ENCODE measurements at regions not wholly inside any gene's neighbourhood (a gene's known extent, or its start where the extent isn't known, plus 50 kb on each side); places are given as distances from the start of the nearest gene placed in this dataset.
A peak's percentile ranks its signal among the peaks of the same experiment; 100 is the strongest.

DNA sequence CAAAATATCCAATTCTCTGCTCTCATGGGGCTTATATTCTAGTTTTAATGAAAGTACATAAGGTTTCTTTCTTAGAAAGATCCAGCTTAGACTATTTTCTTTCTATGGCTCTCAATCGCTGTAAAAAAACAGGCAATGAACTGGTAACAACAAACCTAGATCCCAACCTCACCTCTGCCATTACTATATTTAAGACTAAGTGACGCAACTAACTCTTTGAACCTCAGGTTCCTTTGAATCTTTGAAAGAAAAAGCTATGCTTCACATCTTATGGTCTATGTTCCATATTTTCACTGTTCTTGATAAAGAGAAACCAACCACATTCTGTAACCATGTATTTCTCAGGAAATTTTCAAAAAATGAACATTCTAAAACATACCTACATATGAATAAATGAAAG is 88.5 kb downstream of the ELAPOR2 start:
- no peak for DNase-seq

DNA sequence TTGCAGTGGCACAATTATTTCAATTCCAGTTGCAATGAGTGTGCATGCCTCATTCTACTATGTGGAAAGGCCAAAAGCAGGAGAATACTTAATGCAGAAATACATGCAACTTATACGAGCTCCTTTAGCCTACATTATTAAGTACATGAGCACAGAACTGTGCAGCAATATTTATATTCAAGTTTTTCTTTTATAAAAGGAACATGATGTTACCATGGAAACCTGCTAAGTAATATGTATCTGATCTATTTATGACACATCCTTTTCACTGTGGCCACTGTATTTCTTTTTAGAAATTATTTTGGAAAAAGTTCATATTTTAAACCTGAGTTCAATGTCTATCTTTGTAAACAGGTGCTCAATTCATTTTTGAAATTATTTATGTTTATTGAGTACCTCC is 88.9 kb downstream of the ELAPOR2 start:
- no peak for DNase-seq

DNA sequence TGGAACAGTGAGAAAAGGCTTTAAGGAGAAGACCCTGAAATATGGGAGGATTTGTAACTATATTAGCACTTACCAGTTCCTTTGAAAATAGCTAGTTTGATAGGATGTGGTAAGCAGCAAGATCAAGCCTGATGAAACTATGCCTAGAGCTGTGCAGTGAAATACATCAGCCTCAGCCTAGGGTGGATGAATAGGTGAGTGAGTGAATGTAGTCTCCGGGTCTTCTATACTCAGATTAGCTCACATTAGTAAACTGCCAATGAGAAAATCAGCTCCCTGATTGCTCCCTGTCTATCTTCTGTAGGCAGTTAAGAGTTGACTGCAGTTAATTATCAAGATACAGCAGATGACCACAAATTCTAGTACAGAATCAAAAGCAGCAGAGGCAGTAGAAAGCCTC is 89.6 kb downstream of the ELAPOR2 start:
- DNase-seq = peak; percentile 60

DNA sequence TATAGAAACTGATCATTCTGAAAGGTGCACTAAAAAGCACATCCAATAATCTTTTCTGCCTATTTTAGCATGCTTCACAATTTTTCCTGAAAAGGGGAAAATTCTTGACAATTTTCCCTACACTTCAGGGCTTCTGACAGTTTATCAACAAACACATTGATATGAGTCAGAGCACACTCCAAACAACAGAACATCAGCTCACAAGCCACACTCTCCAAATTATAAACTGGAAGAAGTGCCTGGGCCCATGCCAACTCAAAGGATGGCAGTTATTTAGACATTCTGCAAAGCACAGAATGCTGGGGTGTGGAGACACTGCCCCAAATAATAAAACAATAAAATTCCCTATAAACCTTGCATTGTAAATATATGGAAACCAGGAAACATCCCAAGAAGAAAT is 90.8 kb downstream of the ELAPOR2 start:
- no peak for DNase-seq

DNA sequence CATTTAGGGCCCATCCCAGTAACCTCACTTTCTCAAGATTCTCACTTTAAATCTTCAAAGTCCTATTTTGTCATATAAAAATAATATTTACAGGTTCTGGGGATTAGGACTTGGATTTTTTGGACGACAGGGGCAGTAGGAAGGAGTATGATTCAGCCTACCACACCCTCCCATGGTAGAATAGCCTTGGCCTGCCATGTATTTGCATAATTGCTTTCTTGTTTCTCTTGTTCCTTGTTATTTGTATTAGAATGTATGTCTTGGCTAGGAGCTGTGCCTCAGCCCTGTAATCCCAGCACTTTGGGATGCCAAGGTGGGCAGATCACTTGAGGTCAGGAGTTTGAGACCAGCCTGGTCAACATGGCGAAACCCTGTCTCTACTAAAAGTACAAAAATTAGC is 92.5 kb downstream of the ELAPOR2 start:
- no peak for DNase-seq

DNA sequence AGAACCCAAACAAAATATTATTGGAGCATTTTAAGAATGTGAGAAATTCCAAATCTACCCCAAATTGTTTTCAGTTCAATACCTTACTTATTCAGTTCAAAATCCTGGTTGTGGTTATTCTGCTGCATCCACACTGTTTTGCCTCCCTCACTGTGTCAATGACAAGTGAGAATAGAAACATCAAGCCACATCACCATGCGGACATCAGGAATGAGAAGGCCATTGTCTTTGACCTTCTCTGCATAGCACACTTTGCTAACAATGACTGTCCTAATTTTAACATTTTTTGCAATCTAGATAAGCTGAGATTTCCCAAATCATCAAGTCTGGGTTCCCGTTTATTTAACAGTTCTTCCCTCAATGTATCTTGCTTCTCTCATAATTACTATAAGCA is 93.7 kb downstream of the ELAPOR2 start:
- DNase-seq = no peak

DNA sequence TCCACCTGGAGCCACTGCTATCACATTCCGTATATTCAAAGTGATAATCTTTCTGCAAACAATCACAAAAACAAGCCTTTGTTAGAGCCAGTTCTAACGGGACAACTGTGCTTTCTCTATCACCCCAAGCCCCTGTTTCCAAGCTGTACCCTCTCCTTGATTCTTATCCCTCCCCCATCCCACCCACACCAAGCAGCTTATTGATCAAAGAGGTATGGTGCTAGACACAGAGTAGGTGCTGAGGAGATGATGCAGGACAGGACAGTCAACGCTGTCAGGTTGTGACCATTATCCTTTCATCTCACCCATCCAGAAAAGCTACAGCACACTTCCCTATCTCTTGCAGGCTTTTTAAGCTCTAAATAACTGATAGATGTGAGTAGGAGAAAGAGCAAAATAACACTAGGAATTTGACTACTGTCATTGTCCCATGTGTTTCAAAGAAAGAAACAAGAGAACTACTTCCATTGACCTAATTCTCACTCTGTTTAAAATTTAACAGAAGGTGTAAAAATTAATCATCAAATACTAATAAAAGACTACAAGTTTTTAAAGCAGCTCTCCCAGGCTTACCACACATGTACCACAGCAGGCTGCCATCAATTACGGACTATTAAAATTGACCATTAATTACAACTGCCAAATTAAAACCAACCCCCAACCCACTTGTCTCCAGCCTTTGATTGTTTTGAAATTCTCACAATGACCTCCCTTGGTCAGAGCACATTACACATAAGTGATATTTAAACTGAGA is 94.3 kb downstream of the ELAPOR2 start:
- no peak for DNase-seq

DNA sequence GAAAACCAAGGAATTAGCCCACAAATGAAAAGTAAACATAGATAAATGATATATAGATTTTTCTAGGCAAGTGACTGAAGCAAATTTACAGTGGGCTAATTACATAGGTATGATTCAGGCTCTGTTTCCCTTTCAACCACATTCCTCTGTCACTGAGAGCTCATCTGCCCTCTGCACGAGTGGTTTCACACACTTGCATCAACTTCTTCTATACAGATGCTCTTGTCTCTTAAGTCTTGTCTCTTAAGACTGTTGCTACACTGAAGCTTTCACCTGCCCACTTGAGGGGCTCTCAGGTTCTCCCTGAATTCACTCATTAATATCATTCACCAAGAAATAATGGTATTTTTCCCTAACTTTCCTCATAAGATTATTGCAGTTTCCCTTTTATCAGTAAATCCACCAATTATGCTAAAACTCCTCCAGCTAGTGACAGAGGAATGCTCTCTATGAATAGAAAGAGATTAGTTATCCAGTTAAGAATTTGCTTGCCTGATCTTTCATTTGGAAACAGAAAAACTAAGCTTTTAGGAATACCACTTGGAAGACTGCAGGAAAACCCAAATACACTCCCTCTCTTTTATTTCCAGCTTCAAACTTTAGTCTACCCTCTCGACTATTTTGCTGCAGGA is 95.7 kb downstream of the ELAPOR2 start:
- peak; percentile 64 for DNase-seq

DNA sequence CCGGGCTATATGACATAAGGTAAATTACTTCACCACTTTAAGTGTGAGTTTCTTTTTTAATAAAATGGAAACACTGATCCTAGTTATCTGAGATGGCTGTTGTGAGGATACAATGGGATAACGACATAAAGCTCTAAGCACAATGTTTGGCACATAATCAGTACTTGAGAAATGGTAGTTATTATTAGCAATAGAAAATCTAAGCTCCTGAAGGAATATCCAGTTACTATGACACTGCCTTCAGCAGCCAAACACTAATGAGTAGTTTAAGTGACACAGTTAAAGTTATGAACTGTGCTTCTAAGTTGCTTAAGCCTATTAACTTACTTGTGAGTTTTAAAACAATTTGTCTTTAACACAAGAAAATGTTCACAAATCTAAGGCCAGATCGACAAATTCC is 96.8 kb downstream of the ELAPOR2 start:
- no peak for DNase-seq

DNA sequence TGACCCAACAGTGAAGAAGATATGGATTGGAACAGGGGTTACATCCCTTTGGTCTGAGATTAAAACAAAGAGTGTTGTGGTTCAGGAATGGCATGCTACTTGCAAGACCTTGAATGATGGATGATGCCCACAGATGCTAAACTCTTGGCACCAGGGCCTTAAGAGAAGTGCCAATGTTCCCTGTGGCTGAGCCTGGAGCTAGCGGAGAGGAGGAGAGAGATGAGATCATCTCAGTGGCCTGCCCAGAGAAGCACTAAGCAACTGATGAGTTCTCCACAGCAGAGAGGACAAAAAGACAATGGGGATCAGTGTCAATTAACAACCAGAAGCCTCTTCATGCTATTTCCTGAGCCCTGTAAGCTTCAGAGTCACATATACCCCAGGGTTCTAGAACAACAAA is 97.8 kb downstream of the ELAPOR2 start:
- no peak for DNase-seq

DNA sequence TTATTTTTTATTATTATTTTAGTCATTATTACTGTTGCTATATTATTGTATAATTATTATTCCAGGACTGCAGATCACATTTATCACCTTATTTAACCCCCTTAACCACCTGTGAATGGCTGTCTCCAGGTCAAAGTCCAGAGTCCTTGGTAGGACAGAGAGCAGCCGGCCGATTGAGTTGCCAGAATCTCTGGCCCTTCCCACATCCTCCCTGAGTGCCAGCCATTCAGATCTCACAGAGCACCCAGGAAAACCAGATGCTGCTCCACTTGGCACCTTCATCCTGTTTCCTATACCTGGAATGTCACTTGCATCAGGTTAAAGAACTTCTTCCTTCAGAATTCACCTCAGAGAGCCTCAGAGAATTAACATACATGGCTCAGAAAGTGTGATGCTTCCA is 101.1 kb downstream of the ELAPOR2 start:
- DNase-seq = no peak

DNA sequence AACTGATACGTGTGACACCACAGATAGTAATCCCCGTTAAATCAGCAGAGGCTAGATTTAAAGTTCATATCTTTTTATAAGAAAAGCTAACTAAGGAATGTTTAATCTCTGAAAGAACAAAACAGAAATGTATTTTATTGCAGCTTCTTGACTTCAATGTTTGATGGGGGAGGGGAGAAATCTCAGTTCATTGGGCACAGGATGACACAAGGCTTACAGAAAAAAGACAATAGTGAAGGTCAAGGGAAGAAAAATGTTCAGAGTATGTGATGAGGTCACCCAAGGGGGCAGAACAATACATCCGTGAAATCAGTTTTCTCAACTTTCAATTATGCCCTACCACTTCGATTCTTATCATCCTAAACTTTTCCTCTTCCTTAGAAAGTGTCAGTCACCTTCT is 102.9 kb downstream of the ELAPOR2 start:
- DNase-seq = peak; percentile 48

DNA sequence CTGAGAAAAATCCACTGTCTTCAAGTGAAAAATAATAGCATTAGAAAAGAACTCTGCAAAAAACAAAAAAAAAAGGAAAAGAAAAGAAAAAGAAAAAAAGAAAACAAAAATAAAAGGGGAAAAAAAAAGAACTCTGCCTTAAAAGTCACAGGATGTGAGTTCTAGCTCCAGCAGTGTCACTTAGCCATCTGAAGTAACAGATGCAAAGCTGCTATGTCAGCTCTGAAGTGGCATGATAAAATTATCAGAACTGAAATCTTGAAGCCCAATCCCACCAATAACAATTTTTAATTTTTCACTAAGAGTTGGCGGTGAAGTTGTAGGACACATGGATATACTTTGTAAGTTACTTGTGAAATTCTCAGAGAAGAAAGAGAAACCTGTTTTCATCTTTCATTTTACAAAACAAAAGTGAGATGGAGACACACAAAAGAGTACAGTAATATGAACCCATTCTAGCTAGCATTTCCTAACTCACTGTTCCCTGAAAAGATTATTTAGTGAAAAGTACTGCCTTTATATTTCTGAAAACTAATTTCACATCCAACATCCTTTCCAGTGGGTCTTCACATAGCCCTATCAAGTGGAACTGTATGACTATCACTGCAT is 103.5 kb downstream of the ELAPOR2 start:
- DNase-seq = peak; percentile 48

DNA sequence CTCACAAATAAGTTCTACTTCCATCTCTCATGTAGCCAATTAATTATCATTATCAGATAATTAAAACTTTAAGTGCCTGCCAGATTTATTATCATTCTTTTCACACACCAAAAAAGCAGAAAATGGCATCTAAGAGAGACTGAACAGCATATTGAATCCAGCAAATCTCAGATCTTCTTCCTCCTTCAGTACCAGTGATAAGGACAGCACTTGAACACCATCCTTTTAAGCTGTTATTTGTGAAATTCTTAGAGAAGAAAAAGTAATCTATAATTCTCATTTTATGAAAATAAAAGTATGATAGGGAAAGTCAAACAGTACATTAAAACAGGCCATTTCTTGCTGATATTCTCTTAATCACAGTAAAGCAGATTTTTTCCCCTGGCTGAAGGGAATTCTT is 104.5 kb downstream of the ELAPOR2 start:
- no peak for DNase-seq

DNA sequence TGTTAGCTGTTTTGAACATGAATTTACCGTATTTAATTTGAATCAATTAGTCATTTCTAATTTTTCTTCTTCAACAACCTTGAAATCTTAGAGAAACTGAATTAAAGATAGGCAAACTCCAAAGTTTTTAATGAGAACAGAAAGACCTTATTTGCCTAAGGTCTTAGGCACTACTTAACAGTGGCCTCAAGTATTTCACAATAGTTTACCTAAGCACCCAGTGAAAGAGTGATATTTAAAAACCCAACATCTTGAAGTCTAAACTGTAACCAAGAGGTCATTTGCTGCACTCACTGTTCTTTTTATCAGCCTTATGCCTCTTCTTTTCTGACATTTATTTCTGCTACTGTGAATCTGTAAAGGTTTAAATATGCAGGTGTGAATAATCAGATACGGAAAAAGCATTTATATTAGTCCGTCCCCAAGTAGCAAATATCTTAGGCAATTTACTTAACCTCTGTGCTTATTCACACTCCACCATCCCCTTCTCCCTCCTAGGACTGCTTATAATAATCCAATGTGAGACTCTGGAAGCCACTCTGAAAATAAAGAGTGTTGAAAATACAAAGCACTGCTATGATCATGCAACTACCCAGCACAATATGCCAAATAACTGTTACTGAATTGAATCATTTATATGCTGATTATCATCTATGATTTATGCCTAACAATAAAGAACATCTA is 105.7 kb downstream of the ELAPOR2 start:
- DNase-seq = no peak

DNA sequence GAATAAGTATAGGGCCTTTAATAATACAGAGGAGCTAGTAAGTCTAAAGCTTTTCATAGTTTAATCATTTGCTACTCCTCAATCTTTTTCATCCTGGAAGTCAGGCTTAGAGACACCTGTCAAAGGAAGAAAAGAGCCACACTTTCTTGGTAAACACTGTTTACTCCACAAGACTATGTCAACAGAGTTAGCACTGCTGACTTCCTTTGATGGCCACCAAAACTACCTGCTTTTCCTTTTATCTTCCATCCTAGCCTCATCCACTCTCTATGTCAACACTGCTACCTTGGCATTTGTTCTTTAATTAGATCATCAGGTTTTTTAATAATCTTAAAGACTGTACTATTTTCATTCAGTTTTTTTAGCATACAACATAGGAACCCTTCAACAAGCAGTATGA is 106.2 kb downstream of the ELAPOR2 start:
- no peak for DNase-seq

DNA sequence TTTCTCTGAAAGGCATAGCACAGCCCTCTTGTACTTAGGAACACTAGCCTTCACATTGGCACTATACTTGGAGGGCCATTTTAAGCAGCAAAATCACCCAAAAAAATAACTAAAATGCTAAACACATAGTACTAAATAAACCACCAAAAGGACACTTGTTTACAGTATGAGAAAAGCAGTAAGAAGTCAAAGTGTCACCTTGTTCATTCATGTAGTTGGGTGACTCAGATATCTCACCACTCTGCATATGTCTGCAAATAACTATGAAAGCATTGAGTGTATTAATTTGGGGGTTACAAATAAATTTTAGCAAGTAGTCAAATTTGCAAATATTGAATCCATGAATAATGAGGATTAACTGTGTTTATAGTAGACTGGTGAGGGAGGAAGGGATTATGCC is 107.6 kb downstream of the ELAPOR2 start:
- no peak for DNase-seq

DNA sequence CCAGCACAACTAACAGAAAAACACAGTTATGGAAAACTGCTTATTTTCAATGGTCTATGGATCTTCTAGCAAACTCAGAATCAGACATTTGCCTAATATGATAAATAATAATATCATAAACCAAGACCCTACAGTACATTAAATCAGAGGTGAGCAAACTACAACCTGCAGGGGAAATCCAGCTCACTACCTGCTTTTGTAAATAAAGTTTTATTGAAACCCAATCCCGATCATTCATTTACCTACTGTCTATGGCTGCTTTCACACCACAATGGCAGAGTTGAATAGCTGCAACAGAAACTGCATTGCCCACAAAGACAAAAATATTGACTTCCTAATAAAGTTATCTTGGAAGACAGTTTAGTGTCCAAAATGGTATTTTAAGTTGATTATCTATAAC is 108.5 kb downstream of the ELAPOR2 start:
- no peak for DNase-seq

DNA sequence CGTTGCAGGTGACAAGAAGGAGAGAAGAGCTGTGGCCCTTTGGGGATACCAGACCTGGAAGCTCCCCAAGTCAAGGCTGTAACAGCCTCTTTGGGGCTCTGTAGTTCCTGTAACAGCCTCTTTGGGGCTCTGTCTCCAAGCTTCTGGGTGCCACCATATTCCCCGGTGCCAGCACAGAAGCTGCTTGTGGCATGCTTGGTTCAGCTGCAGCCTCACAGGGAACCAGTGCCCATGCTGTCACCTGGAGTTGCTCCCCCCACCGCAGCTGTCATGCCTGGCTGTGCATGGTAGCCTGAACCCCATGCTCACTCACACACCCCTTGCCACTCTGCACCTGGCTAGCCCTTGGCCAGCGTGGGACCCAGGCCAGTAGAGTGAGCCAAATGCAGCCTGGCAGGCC is 109.1 kb downstream of the ELAPOR2 start:
- DNase-seq = no peak

DNA sequence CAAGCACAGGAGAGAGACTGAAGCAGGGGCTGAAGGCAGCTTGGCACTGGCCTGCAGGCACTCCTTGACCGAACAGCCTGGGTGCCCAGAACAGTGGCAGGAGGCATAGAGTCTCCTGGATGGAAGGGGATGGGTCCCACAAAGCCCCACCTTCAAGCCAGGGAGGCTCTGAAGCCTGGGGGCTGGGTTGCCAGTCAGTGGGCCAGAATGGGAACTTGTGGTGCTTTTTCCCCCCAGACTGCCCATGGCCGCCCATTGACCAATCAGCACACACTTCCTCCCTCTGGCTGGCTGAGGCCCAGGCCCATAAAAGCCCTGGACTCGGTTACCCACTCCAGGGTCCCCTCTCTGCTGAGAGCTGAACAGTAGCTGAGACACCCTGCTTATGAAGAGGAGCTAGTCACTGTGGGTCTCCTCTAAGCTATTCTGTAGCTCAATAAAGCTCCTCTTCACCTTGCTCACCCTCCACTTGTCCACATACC is 109.6 kb downstream of the ELAPOR2 start:
- no peak for DNase-seq

DNA sequence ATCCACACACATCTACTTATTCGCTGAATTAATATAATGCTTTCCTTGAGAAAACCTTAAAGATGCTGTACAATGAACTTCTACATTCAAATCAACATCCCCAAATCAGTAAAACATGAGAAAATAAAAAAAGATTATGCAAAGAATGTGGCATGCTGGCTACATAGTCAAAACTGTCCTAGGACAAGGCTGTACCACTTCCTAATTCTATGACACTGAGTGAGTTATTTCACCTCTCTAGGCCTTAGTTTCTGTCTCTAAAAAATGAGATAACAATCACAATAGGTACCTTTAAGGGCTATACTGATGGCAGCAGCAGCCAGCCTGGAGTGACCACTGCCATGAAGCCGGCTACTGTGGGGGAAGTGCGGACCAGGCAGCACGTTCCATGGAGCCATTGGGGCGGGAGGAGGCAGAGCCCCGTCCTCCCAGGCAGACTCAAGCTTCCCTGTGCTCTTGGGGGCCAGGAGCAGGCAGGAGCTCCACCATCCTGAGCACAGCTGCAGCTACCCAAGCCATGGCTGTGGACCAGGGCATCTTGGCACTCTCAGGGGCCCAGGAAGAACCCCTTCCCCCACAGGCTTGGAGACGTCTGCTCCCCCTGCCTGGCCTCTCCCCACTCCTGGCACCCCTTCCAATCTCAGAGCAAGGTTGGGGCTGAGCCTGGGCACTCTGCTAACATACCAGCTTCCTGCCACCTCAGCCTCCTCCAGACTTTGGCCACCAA is 110.2 kb downstream of the ELAPOR2 start:
- no peak for DNase-seq

DNA sequence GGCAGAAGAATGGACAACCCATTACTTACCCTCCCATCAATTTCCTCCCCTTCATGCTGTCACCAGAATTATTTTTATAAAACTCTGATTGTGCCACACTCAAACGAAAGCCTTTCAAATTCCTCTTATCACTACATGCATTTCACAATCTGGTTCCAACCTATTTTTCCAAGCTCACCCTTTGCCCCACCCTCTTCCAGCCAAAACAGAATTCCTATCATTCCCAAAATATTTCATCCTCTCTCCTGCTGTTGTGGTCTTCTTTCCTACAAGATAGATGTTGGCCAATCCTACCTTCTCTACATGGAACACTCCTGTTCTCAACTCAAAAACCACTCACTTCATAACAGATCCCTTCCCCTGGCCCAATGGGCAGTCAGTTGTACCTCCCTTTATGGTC is 111.5 kb downstream of the ELAPOR2 start:
- DNase-seq = no peak

DNA sequence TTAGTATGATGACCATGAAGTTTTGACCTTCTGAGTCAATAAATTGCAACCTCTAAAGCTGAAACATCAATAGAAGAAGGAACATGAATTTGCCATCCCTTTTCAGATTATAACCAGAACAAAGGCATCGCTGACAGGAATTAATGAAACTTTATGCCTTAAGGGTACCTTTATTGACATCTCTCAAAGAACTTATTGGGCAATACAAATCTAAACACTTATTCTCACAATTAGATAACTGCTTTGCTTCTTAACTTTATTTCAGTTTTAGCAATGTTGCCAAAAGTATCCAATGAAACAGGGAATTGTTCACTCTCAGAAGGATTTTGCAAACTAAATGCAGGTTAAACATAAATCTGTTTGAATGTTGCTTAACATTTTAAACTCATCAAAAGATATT is 116.0 kb downstream of the ELAPOR2 start:
- no peak for DNase-seq

Measured in OCI-M1 (cell line).